ENCODE measurements at regions not wholly inside any gene's neighbourhood (a gene's known extent, or its start where the extent isn't known, plus 50 kb on each side); places are given as distances from the start of the nearest gene placed in this dataset.

GRCh38 chr1:30195424-30196134 is 527.8 kb downstream of the MATN1 start:
- dilution Hi-C loops (cut with MboI; ENCODE audit: extremely low pct_ligation_motif_present, low sequenced_read_pairs), result no loop called here
- Histone ChIP-seq H3K27me3 (ENCODE audit: control insufficient read depth, extremely low read depth, insufficient read depth, low read length) (peaks cover 6% of the 10 kb centered on the region), H3K9me1 (ENCODE audit: control insufficient read depth, extremely low read depth, insufficient read depth, low read length) (no peaks in the 10 kb centered on the region), H3K4me2 (ENCODE audit: control insufficient read depth, extremely low read depth, insufficient read depth, low read depth, low read length) (no peak overlapping the region), H3K79me2 (ENCODE audit: control insufficient read depth, insufficient read depth, low read length) (no peaks in the 10 kb centered on the region), H2AFZ (ENCODE audit: control insufficient read depth, low read length) (no peak overlapping the region), H3K27ac (ENCODE audit: control insufficient read depth, insufficient read depth, low read length) (no peak overlapping the region), H3K4me3 (ENCODE audit: control insufficient read depth in 2 of 3, extremely low read depth in 1 of 3, insufficient read depth in 2 of 3, low read depth in 1 of 3, low read length in 3 of 3) (no peak overlapping the region), H3K36me3 (ENCODE audit: control insufficient read depth in 2 of 2, extremely low read depth in 1 of 2, insufficient read depth in 2 of 2, low read length in 2 of 2) (no peaks in the 10 kb centered on the region), H3K9me3 (ENCODE audit: control insufficient read depth, low read depth, low read length) (no peaks in the 10 kb centered on the region), H3K4me1 (ENCODE audit: control insufficient read depth, extremely low read depth, insufficient read depth, low read length) (no peaks in the 10 kb centered on the region), H4K20me1 (ENCODE audit: control insufficient read depth, extremely low read depth, insufficient read depth, low read length) (no peaks in the 10 kb centered on the region), H3K9ac (ENCODE audit: control insufficient read depth, extremely low read depth, insufficient read depth, low read length) (no peak overlapping the region)
- no peak for TF ChIP-seq EZH2 (IDR thresholded peaks at IDR 0.05; ENCODE audit: low read length)
- no peak for TF ChIP-seq CTCF (optimal IDR thresholded peaks at IDR 0.05 in 1 of 3, IDR thresholded peaks at IDR 0.05 in 1 of 3, conservative IDR thresholded peaks at IDR 0.05 in 1 of 3; ENCODE audit: extremely low read depth in 1 of 3, insufficient read depth in 2 of 3, low read length in 3 of 3)
- no peak for FAIRE-seq
- DNase-seq (ENCODE audit: low read depth, low spot score), result no peak

- TF ChIP-seq EZH2 (IDR thresholded peaks at IDR 0.05; ENCODE audit: low read length) (no peak), CTCF (optimal IDR thresholded peaks at IDR 0.05 in 1 of 3, IDR thresholded peaks at IDR 0.05 in 1 of 3, conservative IDR thresholded peaks at IDR 0.05 in 1 of 3; ENCODE audit: extremely low read depth in 1 of 3, insufficient read depth in 2 of 3, low read length in 3 of 3) (no peak)
- dilution Hi-C loops (cut with MboI; ENCODE audit: extremely low pct_ligation_motif_present, low sequenced_read_pairs), result no loop called here
- no peak for FAIRE-seq
Measured at GRCh38 chr1:30194741-30195423, 528.5 kb downstream of the MATN1 start.

More at GRCh38 chr1:30194741-30195423, 528.5 kb downstream of the MATN1 start:
- H3K27me3 ChIP-seq (ENCODE audit: control insufficient read depth, extremely low read depth, insufficient read depth, low read length), result peaks cover 6% of the 10 kb centered on the region
- H3K36me3 ChIP-seq (ENCODE audit: control insufficient read depth in 2 of 2, extremely low read depth in 1 of 2, insufficient read depth in 2 of 2, low read length in 2 of 2), result no peaks in the 10 kb centered on the region
- DNase-seq (ENCODE audit: low read depth, low spot score), result no peak
- no peak overlapping the region for H3K27ac ChIP-seq (ENCODE audit: control insufficient read depth, insufficient read depth, low read length)
- no peak overlapping the region for H2AFZ ChIP-seq (ENCODE audit: control insufficient read depth, low read length)
- H3K4me1 ChIP-seq (ENCODE audit: control insufficient read depth, extremely low read depth, insufficient read depth, low read length), result no peaks in the 10 kb centered on the region
- H3K9ac ChIP-seq (ENCODE audit: control insufficient read depth, extremely low read depth, insufficient read depth, low read length), result no peak overlapping the region
- H3K79me2 ChIP-seq (ENCODE audit: control insufficient read depth, insufficient read depth, low read length), result no peaks in the 10 kb centered on the region
- H3K4me2 ChIP-seq (ENCODE audit: control insufficient read depth, extremely low read depth, insufficient read depth, low read depth, low read length), result no peak overlapping the region
- no peak overlapping the region for H3K4me3 ChIP-seq (ENCODE audit: control insufficient read depth in 2 of 3, extremely low read depth in 1 of 3, insufficient read depth in 2 of 3, low read depth in 1 of 3, low read length in 3 of 3)
- H4K20me1 ChIP-seq (ENCODE audit: control insufficient read depth, extremely low read depth, insufficient read depth, low read length), result no peaks in the 10 kb centered on the region
- no peaks in the 10 kb centered on the region for H3K9me3 ChIP-seq (ENCODE audit: control insufficient read depth, low read depth, low read length)
- H3K9me1 ChIP-seq (ENCODE audit: control insufficient read depth, extremely low read depth, insufficient read depth, low read length), result no peaks in the 10 kb centered on the region

Measured in keratinocyte (primary cell).